GM12878 (cell line): ENCODE measurements at regions not wholly inside any gene's neighbourhood (a gene's known extent, or its start where the extent isn't known, plus 50 kb on each side); places are given as distances from the start of the nearest gene placed in this dataset.

Experiments used
- ATAC-seq: fragments of 200-7000 bp; cut with Tn5 transposase; 3 replicates; pipeline ENCODE4 v1.9.1; 2020; ENCODE audit warnings: mild to moderate bottlenecking, moderate library complexity
- BruUV-seq: library from RNA; stranded (reverse); fragments of 400-500 nt; replicated peaks from 2 replicates; lab custom pipeline; 2021; lab: Mats Ljungman, UMichigan
- CTCF ChIA-PET: fragments of 300-600 bp; sonication (Branson Sonifier 250); formaldehyde crosslinking; extraction: SDS; loops from one replicate; lab custom pipeline; 2021; ENCODE audit warnings: inconsistent platforms; lab: Yijun Ruan, JAX
- POLR2A ChIA-PET: fragments of 350-600 bp; formaldehyde crosslinking; extraction: SDS; loops from one replicate; lab custom pipeline; 2021; ENCODE audit warnings: inconsistent platforms; lab: Charles Lee
- RAD21 ChIA-PET: fragments of 300-600 bp; sonication (Branson Sonifier 250); formaldehyde crosslinking; loops from one replicate; lab custom pipeline; 2023; ENCODE audit warnings: antibody characterized with exemption; ENCODE audit not compliant: unreplicated experiment; lab: Charles Lee
- SMC1A ChIA-PET: fragments of 300-600 bp; sonication (Branson Sonifier 250); formaldehyde crosslinking; loops from one replicate; lab custom pipeline; 2023; ENCODE audit not compliant: unreplicated experiment, uncharacterized antibody; lab: Charles Lee
- DNase-seq: peaks from one replicate; pipeline ENCODE4 v3.0.0-alpha.2; 2011; ENCODE audit warnings: low read depth, low spot score
- FAIRE-seq: peaks from 3 replicates; lab custom pipeline; 2011; peaks lifted over from hg19 to GRCh38; lab: Jason Lieb, UNC
- H2AFZ ChIP-seq: 2 replicates; pipeline ENCODE4 v1.6.0; 2011; ENCODE audit warnings: low read depth, low read length, control low read depth; ENCODE audit not compliant: control insufficient read depth
- H3K27ac ChIP-seq: 2 replicates; pipeline ENCODE4 v1.5.1; 2011; ENCODE audit warnings: control low read depth; ENCODE audit not compliant: control insufficient read depth, insufficient read depth
- H3K27me3 ChIP-seq, 2 experiments: replicated peaks in 1 of 2; 2 replicates each; pipeline versions ENCODE4 v1.6.0 to v1.6.1; 2011; ENCODE audit warnings: low read length in 1 of 2; ENCODE audit not compliant: control insufficient read depth in 2 of 2, insufficient read depth in 2 of 2
- H3K36me3 ChIP-seq, 2 experiments: 2 replicates each; pipeline ENCODE4 v1.5.1; 2011; ENCODE audit warnings: low read length in 1 of 2; ENCODE audit not compliant: control insufficient read depth in 2 of 2, insufficient read depth in 2 of 2
- H3K4me1 ChIP-seq: 2 replicates; pipeline ENCODE4 v1.6.1; 2011; ENCODE audit warnings: mild to moderate bottlenecking, low read length, moderate library complexity, mixed read lengths; ENCODE audit not compliant: control insufficient read depth, insufficient read depth
- H3K4me2 ChIP-seq: 2 replicates; pipeline ENCODE4 v1.6.0; 2011; ENCODE audit warnings: control low read depth; ENCODE audit not compliant: control insufficient read depth, insufficient read depth
- H3K4me3 ChIP-seq: fragments of 200-600 bp; sonication (generic); 2 replicates; pipeline ENCODE4 v1.5.1; 2016
- H3K79me2 ChIP-seq: 2 replicates; pipeline ENCODE4 v1.6.0; 2011; ENCODE audit warnings: low read length; ENCODE audit not compliant: control insufficient read depth, insufficient read depth
- H3K9ac ChIP-seq: 2 replicates; pipeline ENCODE4 v1.8.0; 2011; ENCODE audit warnings: low read length, control low read depth, mixed read lengths; ENCODE audit not compliant: control insufficient read depth, insufficient read depth
- H3K9me3 ChIP-seq: replicated peaks from 3 replicates; pipeline ENCODE4 v1.5.1; 2011; ENCODE audit warnings: mild to moderate bottlenecking, low read length; ENCODE audit not compliant: control insufficient read depth, insufficient read depth
- H4K20me1 ChIP-seq: 2 replicates; pipeline ENCODE4 v1.6.0; 2011; ENCODE audit not compliant: control insufficient read depth, insufficient read depth
- BACH1 ChIP-seq: fragments of 450-650 bp; IDR thresholded peaks from 2 replicates; pipeline ENCODE4 v1.6.1; 2017; ENCODE audit warnings: mild to moderate bottlenecking, borderline replicate concordance
- CBX5 ChIP-seq: sonication (generic); IDR thresholded peaks from 2 replicates; pipeline ENCODE4 v1.6.1; 2016; ENCODE audit warnings: low read depth, moderate library complexity, mild to moderate bottlenecking, inconsistent platforms
- CHD4 ChIP-seq: fragments of 200-600 bp; sonication (generic); IDR thresholded peaks from 2 replicates; pipeline ENCODE4 v1.6.1; 2016; ENCODE audit warnings: mild to moderate bottlenecking
- EZH2 ChIP-seq: IDR thresholded peaks from 2 replicates; pipeline ENCODE4 v1.6.1; 2012; ENCODE audit warnings: low read depth, mild to moderate bottlenecking, control low read depth, inconsistent platforms, low read length, borderline replicate concordance; ENCODE audit not compliant: control insufficient read depth
- IKZF1 ChIP-seq: fragments of 450-650 bp; conservative IDR thresholded peaks from 2 replicates; pipeline ENCODE4 v1.6.1; 2017; ENCODE audit warnings: antibody characterized with exemption, mild to moderate bottlenecking
- KDM1A ChIP-seq: fragments of 200-600 bp; sonication (generic); IDR thresholded peaks from 2 replicates; pipeline ENCODE4 v1.6.1; 2016; ENCODE audit warnings: borderline replicate concordance
- MEF2B ChIP-seq: fragments of 450-650 bp; IDR thresholded peaks from 2 replicates; pipeline ENCODE4 v1.6.1; 2018; ENCODE audit warnings: mild to moderate bottlenecking, moderate library complexity; ENCODE audit not compliant: partially characterized antibody, poor library complexity, severe bottlenecking
- POU2F2 ChIP-seq: IDR thresholded peaks from 3 replicates; pipeline ENCODE4 v1.6.1; 2011; ENCODE audit warnings: low read depth, mild to moderate bottlenecking, low read length, borderline replicate concordance
- SIX5 ChIP-seq: IDR thresholded peaks from 2 replicates; pipeline ENCODE4 v1.6.1; 2011; ENCODE audit warnings: mild to moderate bottlenecking, low read depth, low read length, moderate library complexity; ENCODE audit not compliant: severe bottlenecking
- SMARCA5 ChIP-seq: fragments of 450-650 bp; IDR thresholded peaks from 2 replicates; pipeline ENCODE4 v1.6.1; 2017; ENCODE audit warnings: mild to moderate bottlenecking
- SREBF1 ChIP-seq: IDR thresholded peaks from 2 replicates; pipeline ENCODE4 v1.6.1; 2012; ENCODE audit warnings: mild to moderate bottlenecking, low read length
- TARDBP ChIP-seq: IDR thresholded peaks from 2 replicates; pipeline ENCODE4 v1.6.1; 2016; ENCODE audit warnings: borderline replicate concordance
- YBX1 ChIP-seq: fragments of 450-650 bp; IDR thresholded peaks from 2 replicates; pipeline ENCODE4 v1.6.1; 2016; ENCODE audit warnings: antibody characterized with exemption
- ZNF207 ChIP-seq: fragments of 450-650 bp; IDR thresholded peaks from 2 replicates; pipeline ENCODE4 v1.6.1; 2014; ENCODE audit warnings: antibody characterized with exemption, mild to moderate bottlenecking, borderline replicate concordance
- WGBS: methylation state at CpG from one replicate; pipeline ENCODE4 v1.1.6; 2016; ENCODE audit warnings: low lambda C conversion rate; ENCODE audit not compliant: insufficient replicate concordance, insufficient coverage; ENCODE audit errors: missing lambda C conversion rate; 5-methylcytosine and 5-hydroxymethylcytosine counted together
- in situ Hi-C: fragments of 300-500 bp; cut with MboI; formaldehyde crosslinking; loops from 9 replicates; pipeline ENCODE4 v1.14.3; 2018; ENCODE audit warnings: mixed read lengths
- intact Hi-C: fragments of 100-400 bp; cut with micrococcal nuclease; formaldehyde crosslinking; loops from one replicate; pipeline ENCODE4 v1.14.2; 2022; ENCODE audit not compliant: unreplicated experiment
- TF ChIP-seq, protein P1 (sequence below): fragments of 450-650 bp; IDR thresholded peaks from 2 replicates; pipeline ENCODE4 v1.6.1; 2016; ENCODE audit warnings: mild to moderate bottlenecking
- TF ChIP-seq, protein P2 (sequence below): IDR thresholded peaks from 2 replicates; pipeline ENCODE4 v1.6.1; 2012; ENCODE audit warnings: low read length, inconsistent platforms
- TF ChIP-seq, protein P3 (sequence below): IDR thresholded peaks from 2 replicates; pipeline ENCODE4 v1.6.1; 2012; ENCODE audit warnings: low read depth, low read length, improper control_type of control experiment
- TF ChIP-seq, protein P4 (sequence below): fragments of 450-650 bp; formaldehyde crosslinking; IDR thresholded peaks from 2 replicates; pipeline ENCODE4 v1.4.0; 2020; ENCODE audit warnings: mild to moderate bottlenecking, moderate library complexity
- TF ChIP-seq, protein P5 (sequence below): IDR thresholded peaks from 2 replicates; pipeline ENCODE4 v1.6.1; 2011; ENCODE audit warnings: low read depth, mild to moderate bottlenecking, low read length, moderate library complexity, borderline replicate concordance; ENCODE audit errors: extremely low read depth

DNA sequence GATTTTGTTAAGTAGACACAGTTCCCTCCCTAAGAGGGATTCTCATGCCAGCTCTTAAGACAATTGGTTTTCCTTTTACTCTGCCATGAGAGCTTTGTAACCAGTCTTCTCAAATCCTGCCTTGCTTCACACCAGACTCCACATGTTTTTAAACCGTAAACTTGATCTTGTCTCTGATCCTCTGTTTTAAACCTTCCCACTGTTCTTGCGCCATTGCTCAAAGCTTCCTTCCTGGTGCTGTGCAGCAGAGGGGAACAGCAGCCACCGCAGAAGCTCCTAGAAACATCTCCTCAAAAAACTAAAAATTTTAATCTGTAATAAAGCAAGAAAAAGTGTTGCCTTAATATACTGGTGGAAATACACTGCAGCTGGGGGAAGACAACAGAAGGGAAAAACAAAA lies 154.5 kb upstream of the SATB1 start:
- Histone ChIP-seq H3K4me2 (no peak overlapping the region), H3K9me3 (no peaks in the 10 kb centered on the region), H3K36me3 (no peaks in the 10 kb centered on the region), H3K27me3 (no peaks in the 10 kb centered on the region), H3K79me2 (no peaks in the 10 kb centered on the region), H3K4me1 (no peaks in the 10 kb centered on the region), H2AFZ (no peak overlapping the region), H3K9ac (no peak overlapping the region), H3K27ac (no peak overlapping the region), H4K20me1 (no peaks in the 10 kb centered on the region), H3K4me3 (no peak overlapping the region)
- no peak for ATAC-seq
- POLR2A ChIA-PET, result no interaction called here
- no peak for FAIRE-seq
- BruUV-seq, result no TSS peak
- in situ Hi-C loops, result no loop called here
- intact Hi-C loops, result no loop called here
- 4% methylated on average over 3 of the region's 3 CpGs for WGBS
- no peak for DNase-seq
- TF ChIP-seq MEF2B (no peak), EZH2 (no peak), SIX5 (no peak), POU2F2 (no peak), BACH1 (no peak), CHD4 (no peak), SMARCA5 (no peak), YBX1 (no peak), KDM1A (no peak), ZNF207 (no peak), SREBF1 (no peak), CBX5 (no peak), TARDBP (no peak), IKZF1 (no peak)
- TF ChIP-seq, protein P1, sequence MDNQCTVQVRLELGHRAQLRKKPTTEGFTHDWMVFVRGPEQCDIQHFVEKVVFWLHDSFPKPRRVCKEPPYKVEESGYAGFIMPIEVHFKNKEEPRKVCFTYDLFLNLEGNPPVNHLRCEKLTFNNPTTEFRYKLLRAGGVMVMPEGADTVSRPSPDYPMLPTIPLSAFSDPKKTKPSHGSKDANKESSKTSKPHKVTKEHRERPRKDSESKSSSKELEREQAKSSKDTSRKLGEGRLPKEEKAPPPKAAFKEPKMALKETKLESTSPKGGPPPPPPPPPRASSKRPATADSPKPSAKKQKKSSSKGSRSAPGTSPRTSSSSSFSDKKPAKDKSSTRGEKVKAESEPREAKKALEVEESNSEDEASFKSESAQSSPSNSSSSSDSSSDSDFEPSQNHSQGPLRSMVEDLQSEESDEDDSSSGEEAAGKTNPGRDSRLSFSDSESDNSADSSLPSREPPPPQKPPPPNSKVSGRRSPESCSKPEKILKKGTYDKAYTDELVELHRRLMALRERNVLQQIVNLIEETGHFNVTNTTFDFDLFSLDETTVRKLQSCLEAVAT, result no peak
- TF ChIP-seq, protein P2, sequence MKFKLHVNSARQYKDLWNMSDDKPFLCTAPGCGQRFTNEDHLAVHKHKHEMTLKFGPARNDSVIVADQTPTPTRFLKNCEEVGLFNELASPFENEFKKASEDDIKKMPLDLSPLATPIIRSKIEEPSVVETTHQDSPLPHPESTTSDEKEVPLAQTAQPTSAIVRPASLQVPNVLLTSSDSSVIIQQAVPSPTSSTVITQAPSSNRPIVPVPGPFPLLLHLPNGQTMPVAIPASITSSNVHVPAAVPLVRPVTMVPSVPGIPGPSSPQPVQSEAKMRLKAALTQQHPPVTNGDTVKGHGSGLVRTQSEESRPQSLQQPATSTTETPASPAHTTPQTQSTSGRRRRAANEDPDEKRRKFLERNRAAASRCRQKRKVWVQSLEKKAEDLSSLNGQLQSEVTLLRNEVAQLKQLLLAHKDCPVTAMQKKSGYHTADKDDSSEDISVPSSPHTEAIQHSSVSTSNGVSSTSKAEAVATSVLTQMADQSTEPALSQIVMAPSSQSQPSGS, result no peak
- TF ChIP-seq, protein P3, sequence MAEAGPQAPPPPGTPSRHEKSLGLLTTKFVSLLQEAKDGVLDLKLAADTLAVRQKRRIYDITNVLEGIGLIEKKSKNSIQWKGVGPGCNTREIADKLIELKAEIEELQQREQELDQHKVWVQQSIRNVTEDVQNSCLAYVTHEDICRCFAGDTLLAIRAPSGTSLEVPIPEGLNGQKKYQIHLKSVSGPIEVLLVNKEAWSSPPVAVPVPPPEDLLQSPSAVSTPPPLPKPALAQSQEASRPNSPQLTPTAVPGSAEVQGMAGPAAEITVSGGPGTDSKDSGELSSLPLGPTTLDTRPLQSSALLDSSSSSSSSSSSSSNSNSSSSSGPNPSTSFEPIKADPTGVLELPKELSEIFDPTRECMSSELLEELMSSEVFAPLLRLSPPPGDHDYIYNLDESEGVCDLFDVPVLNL, result no peak
- TF ChIP-seq, protein P4, sequence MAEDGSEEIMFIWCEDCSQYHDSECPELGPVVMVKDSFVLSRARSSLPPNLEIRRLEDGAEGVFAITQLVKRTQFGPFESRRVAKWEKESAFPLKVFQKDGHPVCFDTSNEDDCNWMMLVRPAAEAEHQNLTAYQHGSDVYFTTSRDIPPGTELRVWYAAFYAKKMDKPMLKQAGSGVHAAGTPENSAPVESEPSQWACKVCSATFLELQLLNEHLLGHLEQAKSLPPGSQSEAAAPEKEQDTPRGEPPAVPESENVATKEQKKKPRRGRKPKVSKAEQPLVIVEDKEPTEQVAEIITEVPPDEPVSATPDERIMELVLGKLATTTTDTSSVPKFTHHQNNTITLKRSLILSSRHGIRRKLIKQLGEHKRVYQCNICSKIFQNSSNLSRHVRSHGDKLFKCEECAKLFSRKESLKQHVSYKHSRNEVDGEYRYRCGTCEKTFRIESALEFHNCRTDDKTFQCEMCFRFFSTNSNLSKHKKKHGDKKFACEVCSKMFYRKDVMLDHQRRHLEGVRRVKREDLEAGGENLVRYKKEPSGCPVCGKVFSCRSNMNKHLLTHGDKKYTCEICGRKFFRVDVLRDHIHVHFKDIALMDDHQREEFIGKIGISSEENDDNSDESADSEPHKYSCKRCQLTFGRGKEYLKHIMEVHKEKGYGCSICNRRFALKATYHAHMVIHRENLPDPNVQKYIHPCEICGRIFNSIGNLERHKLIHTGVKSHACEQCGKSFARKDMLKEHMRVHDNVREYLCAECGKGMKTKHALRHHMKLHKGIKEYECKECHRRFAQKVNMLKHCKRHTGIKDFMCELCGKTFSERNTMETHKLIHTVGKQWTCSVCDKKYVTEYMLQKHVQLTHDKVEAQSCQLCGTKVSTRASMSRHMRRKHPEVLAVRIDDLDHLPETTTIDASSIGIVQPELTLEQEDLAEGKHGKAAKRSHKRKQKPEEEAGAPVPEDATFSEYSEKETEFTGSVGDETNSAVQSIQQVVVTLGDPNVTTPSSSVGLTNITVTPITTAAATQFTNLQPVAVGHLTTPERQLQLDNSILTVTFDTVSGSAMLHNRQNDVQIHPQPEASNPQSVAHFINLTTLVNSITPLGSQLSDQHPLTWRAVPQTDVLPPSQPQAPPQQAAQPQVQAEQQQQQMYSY (CRISPR knock-in tag), result no peak
- TF ChIP-seq, protein P5, sequence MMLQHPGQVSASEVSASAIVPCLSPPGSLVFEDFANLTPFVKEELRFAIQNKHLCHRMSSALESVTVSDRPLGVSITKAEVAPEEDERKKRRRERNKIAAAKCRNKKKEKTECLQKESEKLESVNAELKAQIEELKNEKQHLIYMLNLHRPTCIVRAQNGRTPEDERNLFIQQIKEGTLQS, result no peak
- CTCF ChIA-PET, result no interaction called here
- SMC1A ChIA-PET, result interaction anchor here (0.8 kb wide), 1 partner anchor 158 kb away, joined by 3 read pairs; no protein-coding TSS in a partner anchor
- RAD21 ChIA-PET, result no interaction called here
